IMR-90 (cell line): ENCODE measurements at regions not wholly inside any gene's neighbourhood (a gene's known extent, or its start where the extent isn't known, plus 50 kb on each side); places are given as distances from the start of the nearest gene placed in this dataset.
A peak's percentile ranks its signal among the peaks of the same experiment; 100 is the strongest.

Experiments
- ATAC-seq: fragments of 200-7000 bp; cut with Tn5 transposase; 2 replicates; pipeline ENCODE4 v1.9.1; 2020; ENCODE audit warnings: low read depth, mild to moderate bottlenecking, moderate library complexity
- BruUV-seq: library from RNA; stranded (reverse); fragments of 400-500 nt; replicated peaks from 2 replicates; lab custom pipeline; 2021; lab: Mats Ljungman, UMichigan
- CTCF ChIA-PET: fragments of 300-600 bp; formaldehyde crosslinking; extraction: SDS; loops from one replicate; lab custom pipeline; 2021; ENCODE audit warnings: antibody characterized with exemption; lab: Yijun Ruan, JAX
- POLR2A ChIA-PET: fragments of 300-600 bp; sonication (Branson Sonifier 250); formaldehyde crosslinking; loops from one replicate; lab custom pipeline; 2022; ENCODE audit warnings: antibody characterized with exemption; ENCODE audit not compliant: unreplicated experiment; lab: Charles Lee
- DNase-seq: peaks from one replicate; pipeline ENCODE4 v3.0.0; 2013
- H2AFZ ChIP-seq: replicated peaks from 2 replicates; pipeline ENCODE3; 2013; ENCODE audit warnings: low read length, mild to moderate bottlenecking; ENCODE audit not compliant: poor library complexity
- H2AK5ac ChIP-seq: 2 replicates; pipeline ENCODE4 v1.6.1; 2013; ENCODE audit warnings: low read depth, low read length, inconsistent platforms
- H2AK9ac ChIP-seq: replicated peaks from 2 replicates; pipeline ENCODE3; 2013; ENCODE audit warnings: mild to moderate bottlenecking, low read depth, low read length, moderate library complexity; ENCODE audit not compliant: poor library complexity
- H2BK120ac ChIP-seq: 2 replicates; pipeline ENCODE4 v1.6.1; 2013; ENCODE audit warnings: low read depth, low read length, inconsistent platforms
- H2BK15ac ChIP-seq: 3 replicates; pipeline ENCODE4 v1.6.1; 2013; ENCODE audit warnings: low read depth, low read length, inconsistent platforms
- H2BK20ac ChIP-seq: 2 replicates; pipeline ENCODE4 v1.6.1; 2013; ENCODE audit warnings: low read depth, mild to moderate bottlenecking, inconsistent platforms, low read length, moderate library complexity
- H2BK5ac ChIP-seq: 2 replicates; pipeline ENCODE4 v1.6.1; 2013; ENCODE audit warnings: mild to moderate bottlenecking, low read depth, low read length, inconsistent platforms; ENCODE audit not compliant: poor library complexity, severe bottlenecking
- H3K14ac ChIP-seq: replicated peaks from 2 replicates; pipeline ENCODE4 v1.6.1; 2013; ENCODE audit warnings: low read depth, low read length, inconsistent platforms
- H3K18ac ChIP-seq: 2 replicates; pipeline ENCODE4 v1.6.1; 2013; ENCODE audit warnings: low read depth, low read length, control low read depth
- H3K23ac ChIP-seq: 2 replicates; pipeline ENCODE4 v1.6.1; 2013; ENCODE audit warnings: low read depth, low read length, inconsistent platforms
- H3K27ac ChIP-seq: 2 replicates; pipeline ENCODE4 v1.5.1; 2013; ENCODE audit warnings: mild to moderate bottlenecking, control low read depth, low read length; ENCODE audit not compliant: insufficient read depth
- H3K27me3 ChIP-seq: 2 replicates; pipeline ENCODE4 v1.6.1; 2013; ENCODE audit warnings: low read length; ENCODE audit not compliant: control insufficient read depth, insufficient read depth
- H3K36me3 ChIP-seq: 2 replicates; pipeline ENCODE4 v1.6.1; 2013; ENCODE audit warnings: low read length, mixed read lengths; ENCODE audit not compliant: control insufficient read depth, insufficient read depth
- H3K4ac ChIP-seq: 2 replicates; pipeline ENCODE4 v1.6.1; 2013; ENCODE audit warnings: low read depth, low read length, inconsistent platforms
- H3K4me1 ChIP-seq: 2 replicates; pipeline ENCODE4 v1.6.1; 2013; ENCODE audit warnings: low read length, mixed read lengths; ENCODE audit not compliant: control insufficient read depth, insufficient read depth
- H3K4me2 ChIP-seq: 2 replicates; pipeline ENCODE4 v1.6.1; 2013; ENCODE audit warnings: low read depth, mild to moderate bottlenecking, control low read depth, low read length, moderate library complexity
- H3K4me3 ChIP-seq: 2 replicates; pipeline ENCODE4 v1.5.1; 2013; ENCODE audit warnings: low read depth, mild to moderate bottlenecking, control low read depth, low read length, moderate library complexity; ENCODE audit not compliant: insufficient read depth
- H3K56ac ChIP-seq: 2 replicates; pipeline ENCODE4 v1.6.1; 2013; ENCODE audit warnings: low read length, inconsistent platforms; ENCODE audit not compliant: insufficient read depth; ENCODE audit errors: extremely low read depth
- H3K79me1 ChIP-seq, 2 experiments: 2 replicates each; pipeline ENCODE4 v1.6.1; 2013; ENCODE audit warnings: low read length in 2 of 2, inconsistent platforms in 1 of 2, low read depth in 1 of 2
- H3K9ac ChIP-seq: 2 replicates; pipeline ENCODE4 v1.6.1; 2013; ENCODE audit warnings: low read depth, low read length, control low read depth
- H3K9me1 ChIP-seq: 2 replicates; pipeline ENCODE4 v1.6.1; 2013; ENCODE audit warnings: low read length, inconsistent platforms; ENCODE audit not compliant: insufficient read depth
- H3K9me3 ChIP-seq: 2 replicates; pipeline ENCODE4 v1.6.1; 2013; ENCODE audit warnings: low read length; ENCODE audit not compliant: control insufficient read depth, insufficient read depth
- H4K20me1 ChIP-seq: 2 replicates; pipeline ENCODE4 v1.6.1; 2013; ENCODE audit warnings: low read length, inconsistent platforms; ENCODE audit not compliant: insufficient read depth
- H4K5ac ChIP-seq: 2 replicates; pipeline ENCODE4 v1.6.1; 2013; ENCODE audit warnings: mild to moderate bottlenecking, low read depth, low read length, control low read depth
- H4K8ac ChIP-seq, 2 experiments: 2 replicates each; pipeline ENCODE4 v1.6.1; 2013; ENCODE audit warnings: low read depth in 2 of 2, low read length in 2 of 2, control low read depth in 1 of 2, inconsistent platforms in 1 of 2
- H4K91ac ChIP-seq: 2 replicates; pipeline ENCODE4 v1.6.1; 2013; ENCODE audit warnings: low read depth, low read length, inconsistent platforms; ENCODE audit not compliant: insufficient read depth
- MAFK ChIP-seq: IDR thresholded peaks from 2 replicates; pipeline ENCODE4 v1.6.1; 2012; ENCODE audit warnings: low read depth, low read length, improper control_type of control experiment
- MAZ ChIP-seq: IDR thresholded peaks from 2 replicates; pipeline ENCODE4 v1.6.1; 2012; ENCODE audit warnings: low read depth, mild to moderate bottlenecking, low read length, improper control_type of control experiment, moderate library complexity, borderline replicate concordance
- WGBS, 2 experiments: methylation state at CpG; one replicate each; pipeline versions ENCODE4 v1.1.5 to v1.1.7; 2013; ENCODE audit warnings: missing lambda C conversion rate in 2 of 2; ENCODE audit not compliant: insufficient read length in 1 of 2; ENCODE audit errors: extremely low coverage in 2 of 2; 5-methylcytosine and 5-hydroxymethylcytosine counted together
- dilution Hi-C: fragments of 300-500 bp; cut with HindIII; formaldehyde crosslinking; loops from one replicate; pipeline ENCODE4 v1.14.3; 2018; ENCODE audit warnings: low sequenced_read_pairs; ENCODE audit not compliant: unreplicated experiment
- in situ Hi-C: fragments of 300-500 bp; cut with MboI; formaldehyde crosslinking; loops from 3 replicates; pipeline ENCODE4 v1.14.3; 2019; ENCODE audit warnings: low sequenced_read_pairs, inconsistent platforms, mixed read lengths
- intact Hi-C: fragments of 100-400 bp; cut with micrococcal nuclease; formaldehyde crosslinking; loops from 2 replicates; pipeline ENCODE4 v1.10.0; 2022

DNA sequence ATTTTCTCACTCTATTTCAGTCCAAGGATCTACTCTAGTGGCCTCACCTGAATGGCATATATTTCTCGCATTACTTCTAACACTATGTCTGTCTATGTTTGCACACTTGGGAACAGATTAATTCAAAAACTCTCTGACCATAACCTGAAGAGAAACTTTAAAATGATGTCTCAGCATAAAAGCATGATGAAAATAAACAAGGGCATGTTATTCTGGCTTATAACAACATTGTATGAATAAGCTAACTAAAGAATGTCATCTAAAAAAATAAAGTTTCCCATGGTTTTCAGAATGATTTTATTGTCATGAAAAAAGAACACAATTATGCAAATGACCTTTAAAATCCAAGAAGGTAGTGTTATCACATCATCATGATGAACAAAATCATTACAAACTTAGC, 85.5 kb upstream of the ROBO2 start:
- ChIA-PET CTCF (interaction anchor here (1.2 kb wide), 1 partner anchor 18 kb away, joined by 3 read pairs; no protein-coding TSS in a partner anchor), POLR2A (no interaction called here)
- Histone ChIP-seq H2BK5ac (no peak overlapping the region), H3K9me3 (no peaks in the 10 kb centered on the region; the same call in 1 of the 2 replicates), H4K5ac (no peak overlapping the region), H3K18ac (no peak overlapping the region), H2BK120ac (no peak overlapping the region), H4K20me1 (no peaks in the 10 kb centered on the region), H3K4me3 (no peak overlapping the region), H2BK15ac (no peak overlapping the region), H3K79me1 (no peaks in the 10 kb centered on the region), H3K27ac (no peak overlapping the region), H3K14ac (no peak overlapping the region), H4K91ac (no peak overlapping the region), H2AFZ (no peak overlapping the region), H3K4ac (no peak overlapping the region), H3K4me2 (no peak overlapping the region), H2BK20ac (no peak overlapping the region), H3K4me1 (no peaks in the 10 kb centered on the region), H2AK9ac (no peak overlapping the region), H3K56ac (no peak overlapping the region), H3K9ac (no peak overlapping the region), H3K36me3 (no peaks in the 10 kb centered on the region), H3K23ac (no peak overlapping the region), H3K9me1 (no peaks in the 10 kb centered on the region), H2AK5ac (no peak overlapping the region), H3K27me3 (no peaks in the 10 kb centered on the region), H4K8ac (no peak overlapping the region)
- no CpG with 5 or more reads among the region's 1 CpG for WGBS, 2 experiments
- ATAC-seq (peak; percentile 77), DNase-seq (peak; percentile 26)
- dilution Hi-C loops (no loop called here), in situ Hi-C loops (no loop called here), intact Hi-C loops (loop anchor here (10.0 kb wide), 1 partner anchor 200 kb away; no protein-coding TSS in a partner anchor)
- TF ChIP-seq MAFK, result peak; percentile 93
- no peak for TF ChIP-seq MAZ
- no TSS peak for BruUV-seq
